ENCODE measurements at regions not wholly inside any gene's neighbourhood (a gene's known extent, or its start where the extent isn't known, plus 50 kb on each side); places are given as distances from the start of the nearest gene placed in this dataset.

GRCh38 chr15:70589728-70590127, 173.6 kb downstream of the UACA start:
- Histone ChIP-seq H3K36me3 (ENCODE audit: control insufficient read depth, insufficient read depth, low read length) (no peaks in the 10 kb centered on the region), H3K79me2 (ENCODE audit: control insufficient read depth, insufficient read depth, low read length) (no peaks in the 10 kb centered on the region), H2AFZ (ENCODE audit: low read depth, low read length) (no peak overlapping the region), H4K20me1 (replicated peaks; ENCODE audit: control insufficient read depth, insufficient read depth, low read length) (no peaks in the 10 kb centered on the region), H3K4me1 (replicated peaks in 1 of 2; ENCODE audit: control insufficient read depth in 2 of 2, insufficient read depth in 2 of 2, low read length in 2 of 2) (peaks cover 0 to 6% of the 10 kb centered on the region in 2 experiments; a peak in 2 of 5 replicates), H3K4me2 (ENCODE audit: insufficient read depth, low read length) (no peak overlapping the region), H3K27me3 (ENCODE audit: control insufficient read depth in 2 of 2, insufficient read depth in 2 of 2, low read length in 2 of 2) (no peaks in the 10 kb centered on the region; a peak in 1 of 5 replicates), H3K9ac (ENCODE audit: insufficient read depth in 1 of 2, low read depth in 2 of 2, low read length in 2 of 2) (no peak overlapping the region), H3K27ac (ENCODE audit: extremely low read depth, low read depth, low read length) (no peak overlapping the region), H3K9me1 (ENCODE audit: control insufficient read depth, insufficient read depth, low read length) (no peaks in the 10 kb centered on the region), H3K4me3 (no peak overlapping the region), H3K9me3 (replicated peaks; ENCODE audit: control insufficient read depth, insufficient read depth, low read depth, low read length) (no peaks in the 10 kb centered on the region)
- 2% methylated on average over 4 of the region's 4 CpGs for WGBS (ENCODE audit: insufficient coverage, low coverage, missing lambda C conversion rate)
- no TSS peak for BruUV-seq (replicated peaks)
- FAIRE-seq (no peak), ATAC-seq (no peak), DNase-seq (ENCODE audit: extremely low read depth in 1 of 4, low spot score in 3 of 4) (no peak)
- POLR2A ChIA-PET: no interaction called here
- intact Hi-C loops (cut with micrococcal nuclease): no loop called here
- no peak for TF ChIP-seq KAT7 (CRISPR knock-in tag; IDR thresholded peaks at IDR 0.05; ENCODE audit: borderline replicate concordance)
- no peak for TF ChIP-seq KDM5B (IDR thresholded peaks at IDR 0.05; ENCODE audit: insufficient replicate concordance, low read depth, low read length)
- no peak for TF ChIP-seq CBX5 (IDR thresholded peaks at IDR 0.05; ENCODE audit: borderline replicate concordance, low read depth)
- TF ChIP-seq ZBTB49 (CRISPR knock-in tag; IDR thresholded peaks at IDR 0.05; ENCODE audit: borderline replicate concordance): no peak
- TF ChIP-seq NFRKB (IDR thresholded peaks at IDR 0.05; ENCODE audit: low read depth): no peak
- TF ChIP-seq RREB1 (CRISPR knock-in tag; IDR thresholded peaks at IDR 0.05): no peak
- TF ChIP-seq POLR3G (IDR thresholded peaks at IDR 0.05; ENCODE audit: extremely low read depth, insufficient read length, insufficient replicate concordance): no peak
- no peak for TF ChIP-seq NFXL1 (CRISPR knock-in tag; IDR thresholded peaks at IDR 0.05)
- TF ChIP-seq ZBTB34 (CRISPR knock-in tag; IDR thresholded peaks at IDR 0.05): no peak
- TF ChIP-seq ZNF354B (CRISPR knock-in tag; IDR thresholded peaks at IDR 0.05): no peak
- no peak for TF ChIP-seq NUFIP1 (IDR thresholded peaks at IDR 0.05; ENCODE audit: partially characterized antibody)
- CTCF ChIA-PET (ENCODE audit: low intra/inter-chr PET ratio): no interaction called here
- in situ Hi-C loops (cut with MboI): no loop called here
